Adrenal gland (tissue), 9 donors: ENCODE measurements at regions not wholly inside any gene's neighbourhood (a gene's known extent, or its start where the extent isn't known, plus 50 kb on each side); places are given as distances from the start of the nearest gene placed in this dataset.

Experiments used
- DNase-seq, 7 donors: peaks; one replicate each; pipeline ENCODE4 v3.0.0-alpha.2; 2019 to 2020
- H3K27ac ChIP-seq, 5 donors: fragments of 200-600 bp; sonication (generic) in 4 of 5; 1 replicate in 3 of 5; 2 replicates in 2 of 5; pipeline versions ENCODE4 v1.5.1 to v1.8.0; 2016 to 2020; ENCODE audit warnings: mild to moderate bottlenecking in 1 of 5
- H3K27me3 ChIP-seq: fragments of 200-600 bp; 2 replicates; pipeline ENCODE4 v1.8.0; 2021
- H3K36me3 ChIP-seq, 2 donors: fragments of 200-600 bp; replicated peaks in 1 of 2; 1 replicate in 1 of 2; 2 replicates in 1 of 2; pipeline versions ENCODE4 v1.5.1 to v1.8.0; 2018 to 2022
- H3K4me1 ChIP-seq, 2 donors: fragments of 200-600 bp; replicated peaks in 1 of 2; 1 replicate in 1 of 2; 2 replicates in 1 of 2; pipeline versions ENCODE4 v1.5.1 to v1.8.0; 2018 to 2021
- H3K4me3 ChIP-seq, 4 donors: fragments of 200-600 bp; sonication (generic) in 3 of 4; one replicate each; pipeline ENCODE4 v1.5.1; 2016 to 2018
- H3K9me3 ChIP-seq, 3 donors: fragments of 200-600 bp; sonication (generic) in 1 of 3; replicated peaks in 1 of 3; 1 replicate in 2 of 3; 2 replicates in 1 of 3; pipeline versions ENCODE4 v1.5.1 to v1.8.0; 2016 to 2021
- CTCF ChIP-seq, 6 experiments: fragments of 450-650 bp in 4 of 6; fragments of 200-600 bp in 2 of 6; sonication (generic) in 1 of 6; IDR thresholded peaks; 1 replicate in 5 of 6; 2 replicates in 1 of 6; pipeline versions ENCODE4 v1.5.1 to v1.8.0; 2016 to 2021; ENCODE audit warnings: antibody characterized with exemption in 6 of 6, mild to moderate bottlenecking in 2 of 6, moderate library complexity in 1 of 6
- POLR2A ChIP-seq, 2 donors: fragments of 450-650 bp; IDR thresholded peaks; one replicate each; pipeline ENCODE4 v1.6.1; 2017; ENCODE audit warnings: antibody characterized with exemption in 2 of 2, mild to moderate bottlenecking in 2 of 2, moderate library complexity in 1 of 2
- WGBS, 4 donors: extraction: QIAGEN DNeasy Blood & Tissue Kit in 2 of 4; methylation state at CpG; one replicate each; pipeline versions ENCODE4 v1.1.5 to v1.1.7; 2013 to 2017; 5-methylcytosine and 5-hydroxymethylcytosine counted together
- intact Hi-C, 2 donors: fragments of 100-400 bp; cut with DNase I; formaldehyde crosslinking; loops; one replicate each; pipeline versions ENCODE4 v1.14.1 to v1.15.0; 2022 to 2023
- donor health status: healthy with polysubstance abuse.
- donor health status: Bipolar disorder and iron deficiency.
- donor health status: DM: yes; HTN: yes; CAD: no.
- donor health status: DM: no; HTN: no; CAD: no.
- donor health status: DM: no; HTN: no; CAD: no.

GRCh38 chr11:29657709-29658108 is 359.1 kb downstream of the KCNA4 start:
- intact Hi-C loops: no loop called here
- DNase-seq: peak; percentile 36 to 75 (median 60)
- TF ChIP-seq POLR2A (IDR thresholded peaks at IDR 0.05) (no peak), CTCF (IDR thresholded peaks at IDR 0.05) (no peak)
- 64 to 83% (median 72%) methylated on average over 2 of the region's 2 CpGs for WGBS, 4 donors
- Histone ChIP-seq H3K27ac (no peak overlapping the region), H3K27me3 (no peaks in the 10 kb centered on the region), H3K4me1 (no peaks in the 10 kb centered on the region), H3K4me3 (no peak overlapping the region), H3K36me3 (no peaks in the 10 kb centered on the region), H3K9me3 (no peaks in the 10 kb centered on the region)

- no peak overlapping the region for H3K4me3 ChIP-seq
- no peaks in the 10 kb centered on the region for H3K36me3 ChIP-seq
- no peaks in the 10 kb centered on the region for H3K4me1 ChIP-seq
- no peak overlapping the region for H3K27ac ChIP-seq
- WGBS, 4 donors: 76 to 80% (median 77%) methylated on average over 3 of the region's 3 CpGs
- H3K27me3 ChIP-seq: no peaks in the 10 kb centered on the region
- DNase-seq: no peak
- H3K9me3 ChIP-seq: no peaks in the 10 kb centered on the region
- intact Hi-C loops: no loop called here
- TF ChIP-seq POLR2A (IDR thresholded peaks at IDR 0.05) (no peak), CTCF (IDR thresholded peaks at IDR 0.05) (no peak)
Observed at GRCh38 chr11:29656597-29656996, 360.2 kb downstream of the KCNA4 start.

DNA sequence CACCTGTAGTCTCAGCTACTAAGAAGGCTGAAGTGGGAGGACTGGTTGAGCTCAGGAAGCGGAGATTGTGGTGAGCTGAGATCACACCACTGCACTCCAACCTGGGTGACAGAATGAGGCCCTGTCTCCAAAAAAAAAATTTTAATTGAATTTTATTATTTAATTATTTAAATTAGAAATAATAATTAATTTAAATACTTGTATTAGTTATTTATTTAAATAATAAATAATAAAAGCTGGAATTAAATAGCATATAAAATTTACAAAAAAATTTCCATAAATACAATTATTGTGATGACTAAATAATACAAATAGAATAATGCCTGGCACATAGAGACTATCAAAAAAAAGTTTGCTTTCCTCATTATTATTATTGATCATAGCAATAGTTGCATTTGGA is 371.5 kb downstream of the KCNA4 start:
- no peak for DNase-seq
- Histone ChIP-seq H3K27me3 (no peaks in the 10 kb centered on the region), H3K27ac (no peak overlapping the region), H3K4me1 (no peaks in the 10 kb centered on the region), H3K9me3 (no peaks in the 10 kb centered on the region), H3K36me3 (no peaks in the 10 kb centered on the region), H3K4me3 (no peak overlapping the region)
- 93 to 97% (median 96%) methylated on average over 1 of the region's 1 CpG for WGBS, 4 donors
- intact Hi-C loops: no loop called here
- no peak for TF ChIP-seq POLR2A (IDR thresholded peaks at IDR 0.05)
- no peak for TF ChIP-seq CTCF (IDR thresholded peaks at IDR 0.05)

DNA sequence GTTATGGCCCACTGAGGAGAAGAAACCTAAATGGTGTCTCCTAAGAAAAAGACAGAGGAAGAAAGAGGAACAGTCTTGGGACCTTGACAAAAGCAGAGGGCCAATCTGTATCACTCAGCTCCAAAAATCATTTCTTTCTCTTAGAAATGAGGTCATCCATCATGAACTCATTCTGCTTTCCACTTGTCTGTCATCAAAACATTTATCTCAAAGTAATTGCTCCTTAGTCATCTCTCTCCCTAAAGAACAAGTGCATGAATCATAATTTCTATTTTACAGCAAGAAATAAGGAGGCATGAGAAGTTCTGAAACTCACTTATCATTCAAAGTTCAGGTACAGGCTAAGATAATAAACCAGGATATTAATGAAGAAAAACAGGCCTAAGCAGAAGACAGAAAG is 375.6 kb downstream of the KCNA4 start:
- no peaks in the 10 kb centered on the region for H3K36me3 ChIP-seq
- H3K4me1 ChIP-seq: peaks cover 7 to 10% of the 10 kb centered on the region in 2 donors
- TF ChIP-seq POLR2A (IDR thresholded peaks at IDR 0.05) (no peak), CTCF (IDR thresholded peaks at IDR 0.05) (no peak)
- no peak for DNase-seq
- H3K4me3 ChIP-seq: no peak overlapping the region
- intact Hi-C loops: no loop called here
- H3K27me3 ChIP-seq: no peaks in the 10 kb centered on the region
- peak overlapping the region in 3 of 5 donors; percentile 33 to 71 (median 35) for H3K27ac ChIP-seq
- H3K9me3 ChIP-seq: no peaks in the 10 kb centered on the region
